ENCODE measurements at regions not wholly inside any gene's neighbourhood (a gene's known extent, or its start where the extent isn't known, plus 50 kb on each side); places are given as distances from the start of the nearest gene placed in this dataset.

DNA sequence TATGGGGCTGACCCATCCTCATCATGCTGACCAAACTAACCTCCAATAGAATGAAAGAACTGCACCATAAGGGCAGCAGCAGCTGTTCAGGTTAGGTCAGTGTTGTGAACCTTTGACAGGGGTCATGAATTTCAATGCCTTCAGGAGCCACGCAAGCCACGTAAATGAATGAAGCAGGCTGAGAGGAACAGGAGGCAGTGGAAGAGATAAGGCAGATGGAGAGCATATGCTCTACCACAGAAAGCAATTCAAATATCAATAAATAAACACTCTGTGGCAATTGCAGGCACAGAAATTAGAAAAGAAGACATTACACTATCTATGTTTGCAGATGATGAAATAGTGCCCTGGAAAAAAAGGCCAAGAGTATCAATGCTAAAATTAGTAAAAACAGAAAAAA lies 56.3 kb downstream of the SCG2 start:
- DNase-seq (ENCODE audit: extremely low read depth, low read depth, low spot score) = no peak
